ENCODE measurements at regions not wholly inside any gene's neighbourhood (a gene's known extent, or its start where the extent isn't known, plus 50 kb on each side); places are given as distances from the start of the nearest gene placed in this dataset.

- Histone ChIP-seq H3K4me3 (no peak overlapping the region), H3K27ac (no peak overlapping the region)
- TF ChIP-seq CTCF (IDR thresholded peaks at IDR 0.05) = no peak
- no peak for DNase-seq (ENCODE audit: low spot score)
These were observed 135.5 kb upstream of the PRNP start for GRCh38 chr20:4550740-4551139.

GRCh38 chr20:4549711-4550259, 136.5 kb upstream of the PRNP start:
- DNase-seq (ENCODE audit: low spot score) = no peak
- no peak overlapping the region for H3K27ac ChIP-seq
- H3K4me3 ChIP-seq = no peak overlapping the region
- TF ChIP-seq CTCF (IDR thresholded peaks at IDR 0.05) = no peak

GRCh38 chr20:4548552-4548951, 137.7 kb upstream of the PRNP start:
- Histone ChIP-seq H3K4me3 (no peak overlapping the region), H3K27ac (no peak overlapping the region)
- TF ChIP-seq CTCF (IDR thresholded peaks at IDR 0.05) = no peak
- DNase-seq (ENCODE audit: low spot score) = no peak

- H3K4me3 ChIP-seq = no peak overlapping the region
- H3K27ac ChIP-seq = no peak overlapping the region
- DNase-seq (ENCODE audit: low spot score) = no peak
- no peak for TF ChIP-seq CTCF (IDR thresholded peaks at IDR 0.05)
These were observed 139.5 kb upstream of the PRNP start for GRCh38 chr20:4546786-4547185.

GRCh38 chr20:4546342-4546741, 139.9 kb upstream of the PRNP start:
- Histone ChIP-seq H3K27ac (no peak overlapping the region), H3K4me3 (no peak overlapping the region)
- DNase-seq (ENCODE audit: low spot score) = no peak
- no peak for TF ChIP-seq CTCF (IDR thresholded peaks at IDR 0.05)

GRCh38 chr20:4545526-4545925, 140.7 kb upstream of the PRNP start:
- TF ChIP-seq CTCF (IDR thresholded peaks at IDR 0.05) = no peak
- Histone ChIP-seq H3K4me3 (no peak overlapping the region), H3K27ac (no peak overlapping the region)
- no peak for DNase-seq (ENCODE audit: low spot score)

- TF ChIP-seq CTCF (IDR thresholded peaks at IDR 0.05) = no peak
- no peak overlapping the region for H3K27ac ChIP-seq
- no peak overlapping the region for H3K4me3 ChIP-seq
- no peak for DNase-seq (ENCODE audit: low spot score)
These were observed 141.5 kb upstream of the PRNP start for GRCh38 chr20:4544765-4545164.
